ENCODE measurements at regions not wholly inside any gene's neighbourhood (a gene's known extent, or its start where the extent isn't known, plus 50 kb on each side); places are given as distances from the start of the nearest gene placed in this dataset.

GRCh38 chr2:101617796-101618195 is 79.7 kb upstream of the MAP4K4 start:
- TF ChIP-seq POLR2AphosphoS5 (IDR thresholded peaks at IDR 0.05; ENCODE audit: low read depth, low read length) = no peak
- TF ChIP-seq, protein P1, sequence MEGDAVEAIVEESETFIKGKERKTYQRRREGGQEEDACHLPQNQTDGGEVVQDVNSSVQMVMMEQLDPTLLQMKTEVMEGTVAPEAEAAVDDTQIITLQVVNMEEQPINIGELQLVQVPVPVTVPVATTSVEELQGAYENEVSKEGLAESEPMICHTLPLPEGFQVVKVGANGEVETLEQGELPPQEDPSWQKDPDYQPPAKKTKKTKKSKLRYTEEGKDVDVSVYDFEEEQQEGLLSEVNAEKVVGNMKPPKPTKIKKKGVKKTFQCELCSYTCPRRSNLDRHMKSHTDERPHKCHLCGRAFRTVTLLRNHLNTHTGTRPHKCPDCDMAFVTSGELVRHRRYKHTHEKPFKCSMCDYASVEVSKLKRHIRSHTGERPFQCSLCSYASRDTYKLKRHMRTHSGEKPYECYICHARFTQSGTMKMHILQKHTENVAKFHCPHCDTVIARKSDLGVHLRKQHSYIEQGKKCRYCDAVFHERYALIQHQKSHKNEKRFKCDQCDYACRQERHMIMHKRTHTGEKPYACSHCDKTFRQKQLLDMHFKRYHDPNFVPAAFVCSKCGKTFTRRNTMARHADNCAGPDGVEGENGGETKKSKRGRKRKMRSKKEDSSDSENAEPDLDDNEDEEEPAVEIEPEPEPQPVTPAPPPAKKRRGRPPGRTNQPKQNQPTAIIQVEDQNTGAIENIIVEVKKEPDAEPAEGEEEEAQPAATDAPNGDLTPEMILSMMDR (IDR thresholded peaks at IDR 0.05) = no peak
- TF ChIP-seq, protein P2, sequence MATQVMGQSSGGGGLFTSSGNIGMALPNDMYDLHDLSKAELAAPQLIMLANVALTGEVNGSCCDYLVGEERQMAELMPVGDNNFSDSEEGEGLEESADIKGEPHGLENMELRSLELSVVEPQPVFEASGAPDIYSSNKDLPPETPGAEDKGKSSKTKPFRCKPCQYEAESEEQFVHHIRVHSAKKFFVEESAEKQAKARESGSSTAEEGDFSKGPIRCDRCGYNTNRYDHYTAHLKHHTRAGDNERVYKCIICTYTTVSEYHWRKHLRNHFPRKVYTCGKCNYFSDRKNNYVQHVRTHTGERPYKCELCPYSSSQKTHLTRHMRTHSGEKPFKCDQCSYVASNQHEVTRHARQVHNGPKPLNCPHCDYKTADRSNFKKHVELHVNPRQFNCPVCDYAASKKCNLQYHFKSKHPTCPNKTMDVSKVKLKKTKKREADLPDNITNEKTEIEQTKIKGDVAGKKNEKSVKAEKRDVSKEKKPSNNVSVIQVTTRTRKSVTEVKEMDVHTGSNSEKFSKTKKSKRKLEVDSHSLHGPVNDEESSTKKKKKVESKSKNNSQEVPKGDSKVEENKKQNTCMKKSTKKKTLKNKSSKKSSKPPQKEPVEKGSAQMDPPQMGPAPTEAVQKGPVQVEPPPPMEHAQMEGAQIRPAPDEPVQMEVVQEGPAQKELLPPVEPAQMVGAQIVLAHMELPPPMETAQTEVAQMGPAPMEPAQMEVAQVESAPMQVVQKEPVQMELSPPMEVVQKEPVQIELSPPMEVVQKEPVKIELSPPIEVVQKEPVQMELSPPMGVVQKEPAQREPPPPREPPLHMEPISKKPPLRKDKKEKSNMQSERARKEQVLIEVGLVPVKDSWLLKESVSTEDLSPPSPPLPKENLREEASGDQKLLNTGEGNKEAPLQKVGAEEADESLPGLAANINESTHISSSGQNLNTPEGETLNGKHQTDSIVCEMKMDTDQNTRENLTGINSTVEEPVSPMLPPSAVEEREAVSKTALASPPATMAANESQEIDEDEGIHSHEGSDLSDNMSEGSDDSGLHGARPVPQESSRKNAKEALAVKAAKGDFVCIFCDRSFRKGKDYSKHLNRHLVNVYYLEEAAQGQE (IDR thresholded peaks at IDR 0.05; ENCODE audit: insufficient read depth in 1 of 2, low read depth in 2 of 2, low read length in 1 of 2) = no peak
